GM03348 (cell line): ENCODE measurements at regions not wholly inside any gene's neighbourhood (a gene's known extent, or its start where the extent isn't known, plus 50 kb on each side); places are given as distances from the start of the nearest gene placed in this dataset.

Experiments used
- DNase-seq: peaks from one replicate; pipeline ENCODE4 v3.0.0; 2012; ENCODE audit warnings: low spot score

DNA sequence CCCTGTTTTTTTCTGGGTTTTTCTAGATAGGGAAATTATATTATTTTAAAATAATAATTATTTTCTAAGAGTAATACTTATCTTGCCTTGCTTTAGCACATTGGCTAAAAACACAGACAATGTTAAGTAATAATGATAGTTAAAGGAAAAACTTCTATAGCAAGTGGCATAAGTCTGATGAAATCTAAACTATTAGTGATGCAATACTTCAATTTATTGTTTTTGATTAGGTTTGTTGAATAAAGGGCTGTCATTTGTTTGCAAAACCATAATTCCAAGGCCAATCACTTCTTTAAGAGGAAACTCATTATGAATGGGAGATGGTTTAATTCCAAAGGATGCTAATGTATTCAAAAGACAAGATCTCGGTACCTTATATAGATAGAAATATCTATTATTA is 293.8 kb upstream of the FBXL7 start:
- no peak for DNase-seq

DNA sequence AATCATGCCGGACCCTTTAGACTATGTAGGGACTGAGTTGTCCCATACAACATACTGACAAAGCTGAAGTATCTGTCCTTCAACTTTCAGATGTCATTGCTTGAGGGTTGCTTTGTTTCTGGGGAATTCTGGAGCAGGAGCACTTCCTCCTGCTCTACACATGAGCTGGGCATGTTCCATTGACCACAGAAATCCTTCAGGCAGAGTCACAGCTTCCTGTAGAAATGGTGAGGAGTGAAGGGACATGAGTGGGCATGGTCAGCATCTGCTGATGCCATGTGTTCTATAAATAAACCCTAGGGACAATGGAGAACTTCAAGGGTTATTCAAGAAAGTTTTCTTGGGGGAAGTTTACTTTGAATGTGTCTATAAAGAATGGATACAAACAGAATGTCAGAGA is 296.6 kb upstream of the FBXL7 start:
- peak; percentile 45 for DNase-seq

DNA sequence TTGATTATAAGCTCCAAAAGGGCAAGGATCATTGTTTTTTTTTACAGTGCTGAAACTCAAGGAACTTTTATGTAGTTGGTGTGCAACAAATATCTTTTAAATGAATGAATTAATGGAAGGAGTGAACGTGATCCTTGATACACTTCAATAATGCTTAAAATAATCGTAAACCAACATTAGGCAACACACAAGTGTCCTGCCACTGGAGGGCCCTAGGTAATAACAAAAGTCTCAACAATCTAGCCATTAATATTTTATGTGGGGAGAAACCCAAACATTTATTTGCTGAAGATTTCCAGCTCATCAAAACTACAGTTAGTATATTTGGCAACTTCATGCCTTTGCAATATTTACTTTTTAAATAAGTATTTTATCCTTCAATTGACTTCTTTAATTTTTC is 309.0 kb upstream of the FBXL7 start:
- DNase-seq: peak; percentile 28

DNA sequence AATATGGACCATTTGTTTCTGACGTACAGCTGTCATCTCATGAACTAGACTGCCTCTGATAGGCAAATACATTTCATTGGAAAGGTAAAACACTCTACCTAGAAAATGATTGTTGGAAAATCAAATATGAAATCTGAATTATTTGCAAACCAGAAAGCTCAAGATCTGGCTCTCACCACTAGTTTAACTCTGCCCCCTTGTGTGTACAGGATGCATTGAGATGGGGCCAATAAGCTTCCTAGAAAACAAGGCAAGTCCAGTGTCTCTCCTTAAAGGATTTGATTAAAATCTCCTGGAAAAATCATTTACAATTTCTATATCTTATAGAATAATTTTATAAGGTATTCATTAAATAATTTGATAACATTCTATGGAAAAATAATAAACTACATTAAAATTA is 311.9 kb upstream of the ANKH start:
- peak; percentile 27 for DNase-seq

DNA sequence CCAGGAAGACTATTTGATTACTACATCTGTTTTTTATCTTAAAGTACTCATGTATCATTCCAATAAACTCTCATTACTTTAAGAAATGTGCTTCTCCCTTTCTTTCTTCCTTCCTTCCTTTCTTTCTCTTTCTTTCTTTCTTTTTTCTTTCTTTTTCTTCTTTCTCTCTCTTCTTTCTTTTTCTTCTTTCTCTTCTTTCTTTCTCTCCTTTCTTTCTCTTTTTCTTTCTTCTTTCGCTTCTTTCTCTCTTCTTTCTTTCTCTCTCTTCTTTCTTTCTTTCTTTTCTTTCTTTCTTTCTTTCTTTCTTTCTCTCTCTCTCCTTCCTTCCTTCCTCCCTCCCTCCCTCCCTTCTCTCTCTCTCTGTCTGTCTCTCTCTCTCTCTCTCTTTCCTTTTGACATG is 298.6 kb upstream of the ANKH start:
- DNase-seq: no peak

DNA sequence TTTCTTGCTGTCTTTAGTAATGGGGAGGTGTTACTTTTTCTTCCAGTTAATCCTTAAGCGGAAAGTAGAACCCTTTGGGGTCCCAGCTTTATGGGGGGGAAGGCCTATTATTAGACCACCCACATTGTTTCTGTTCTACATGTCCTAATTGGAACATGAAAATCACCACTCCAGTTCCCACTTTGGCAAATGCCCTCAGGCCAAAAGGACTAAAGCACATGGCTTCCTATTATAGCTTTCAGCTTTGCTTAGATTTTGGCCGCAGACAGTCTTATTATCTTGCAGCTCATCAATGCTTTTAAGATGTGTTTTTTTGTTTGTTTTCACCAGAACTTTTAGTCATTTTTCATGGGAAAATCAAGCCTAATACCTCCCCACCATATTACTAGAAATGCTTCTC is 296.8 kb upstream of the ANKH start:
- DNase-seq: no peak

DNA sequence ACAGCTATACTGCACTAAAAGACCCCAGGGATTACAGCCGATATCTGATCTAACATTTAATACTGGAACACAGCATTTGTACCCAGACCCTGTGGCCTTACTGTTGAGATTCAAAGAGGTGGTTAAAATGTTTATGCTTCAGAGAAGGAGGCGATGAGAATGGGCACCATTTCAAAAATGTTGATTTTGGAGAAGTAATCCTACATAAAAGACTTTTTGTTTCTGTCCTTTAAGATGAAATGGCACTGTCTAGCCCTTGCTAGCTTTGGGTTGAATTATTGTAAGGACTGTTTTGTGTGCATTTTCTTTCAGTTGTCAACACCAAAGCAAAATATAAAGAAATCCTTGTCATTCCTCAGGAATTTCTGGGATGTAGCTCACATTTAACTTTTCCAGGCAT is 288.5 kb upstream of the ANKH start:
- DNase-seq: no peak

DNA sequence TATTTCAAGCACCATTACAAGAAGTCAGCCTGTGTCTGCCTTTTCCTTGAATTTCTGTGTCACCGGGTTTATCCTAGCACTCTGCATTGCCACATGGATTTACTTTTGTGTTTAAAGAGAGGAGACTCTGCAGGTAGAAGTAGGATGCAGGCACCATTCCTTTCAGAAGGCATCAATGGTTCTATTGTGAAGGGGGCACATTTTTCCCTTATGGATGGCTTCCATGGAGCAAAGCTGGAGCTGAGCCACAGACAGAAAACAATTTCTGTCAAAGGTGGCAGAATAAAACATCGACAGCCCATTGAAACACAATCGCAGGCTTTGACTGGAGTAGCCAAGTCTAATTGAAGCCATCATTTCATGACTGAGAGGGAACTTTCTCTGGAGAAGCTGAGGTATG is 288.0 kb upstream of the ANKH start:
- no peak for DNase-seq

DNA sequence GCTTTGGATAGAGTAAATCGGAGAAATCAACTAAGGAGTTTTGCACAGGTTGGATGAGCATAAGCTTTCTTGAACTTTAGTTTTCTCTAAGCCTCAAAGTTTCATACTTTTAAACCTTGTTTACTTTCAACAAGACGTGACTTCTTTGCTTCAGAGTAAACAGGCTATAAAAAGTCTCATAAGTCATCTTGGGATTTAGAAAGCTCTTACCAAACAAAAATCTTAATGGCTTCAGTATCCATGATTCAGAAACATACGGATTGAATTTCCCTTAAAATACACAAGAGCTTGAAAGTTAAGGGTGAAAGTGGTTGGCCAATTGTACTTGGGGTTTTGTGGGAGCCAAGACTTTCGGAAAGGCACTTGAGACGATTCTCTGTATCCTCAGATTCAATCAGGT is 270.9 kb upstream of the ANKH start:
- no peak for DNase-seq

DNA sequence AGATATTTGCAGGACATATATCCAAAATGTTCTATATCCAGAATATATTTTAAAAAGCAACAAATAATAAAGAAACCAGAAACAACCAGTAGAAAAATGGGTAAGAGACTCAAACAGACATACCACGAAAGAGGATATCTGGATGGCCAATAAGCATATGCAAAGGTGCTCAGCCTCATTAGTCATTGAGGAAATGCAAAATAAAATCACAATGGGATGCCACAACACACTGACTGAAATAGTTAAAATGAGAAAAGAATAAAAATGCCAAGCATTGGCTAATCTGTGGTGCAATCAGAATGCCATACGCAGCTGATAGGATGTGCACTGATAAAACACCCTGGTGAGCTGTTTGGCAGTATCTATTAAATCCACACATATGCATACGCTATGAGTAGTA is 265.8 kb upstream of the ANKH start:
- no peak for DNase-seq

DNA sequence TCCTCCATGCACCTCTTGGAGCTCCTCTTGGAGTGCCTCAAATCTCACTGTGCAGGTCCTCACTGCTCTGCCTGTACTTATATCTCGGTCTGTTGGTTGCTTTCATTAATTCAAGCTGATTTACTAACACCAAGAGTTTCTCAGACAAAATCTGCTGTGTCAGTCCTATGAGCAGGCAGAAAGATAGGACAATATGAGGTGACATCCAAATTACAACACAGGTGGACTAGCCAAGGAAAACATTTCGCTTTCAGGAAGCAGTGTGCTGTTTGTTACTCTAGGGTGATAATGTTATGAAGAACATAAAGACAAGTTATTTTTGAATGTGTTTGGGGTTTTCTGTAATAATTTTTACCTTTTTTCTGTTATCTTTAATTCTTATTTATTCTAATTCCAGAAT is 264.1 kb upstream of the ANKH start:
- DNase-seq: no peak

DNA sequence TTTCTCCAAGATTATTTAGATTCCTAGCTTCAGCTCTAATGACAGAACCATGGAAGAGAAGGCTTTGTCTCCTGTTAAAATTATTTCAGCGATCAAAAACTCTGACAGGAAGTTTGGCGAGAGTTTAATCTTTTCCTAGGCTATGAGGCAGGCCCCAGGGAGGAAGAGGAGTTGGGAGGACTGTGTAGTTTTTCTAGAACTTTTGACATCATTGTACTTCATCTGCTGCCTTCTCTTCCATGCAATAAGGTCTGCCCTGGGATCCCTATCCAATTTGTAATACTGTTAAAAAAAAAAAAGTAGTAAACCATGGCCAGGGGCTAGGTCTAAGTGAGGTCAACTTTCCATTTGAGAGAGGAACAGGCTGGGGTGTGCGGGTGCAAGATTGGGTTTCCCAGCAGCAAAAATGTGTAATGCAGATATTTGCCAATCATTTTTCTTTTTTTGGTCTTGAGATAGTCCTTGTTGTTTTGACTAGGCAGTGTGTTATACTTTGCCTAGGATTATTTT is 261.9 kb upstream of the ANKH start:
- no peak for DNase-seq

DNA sequence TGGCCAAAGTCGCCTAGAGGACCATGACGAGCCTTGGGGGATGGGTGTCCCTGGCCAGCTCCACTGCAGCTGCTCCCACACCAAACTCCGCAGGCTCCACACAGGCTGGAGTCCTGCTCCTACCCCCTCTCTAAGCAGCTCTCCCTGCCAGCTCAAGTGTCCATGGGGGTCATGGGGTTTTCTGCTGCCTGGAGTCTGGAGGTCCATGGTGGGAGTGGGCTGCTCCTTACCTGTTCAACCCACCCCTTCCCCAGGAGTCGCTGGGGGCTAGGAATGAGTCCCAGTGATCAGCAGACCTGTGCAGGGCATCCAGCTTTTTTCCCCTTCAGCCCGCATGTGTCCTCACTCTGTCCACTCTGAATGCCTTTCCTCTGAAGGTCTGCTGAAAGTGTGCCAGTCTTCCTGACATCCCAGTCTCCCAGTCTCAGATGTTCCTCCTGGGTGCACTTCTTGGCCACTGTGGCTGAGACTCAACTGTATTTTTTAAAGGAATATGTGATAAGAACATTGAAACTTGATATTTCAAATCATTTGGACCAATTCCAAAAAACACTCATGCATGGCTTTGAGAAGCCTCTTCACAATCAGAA is 261.3 kb upstream of the ANKH start:
- DNase-seq: no peak

DNA sequence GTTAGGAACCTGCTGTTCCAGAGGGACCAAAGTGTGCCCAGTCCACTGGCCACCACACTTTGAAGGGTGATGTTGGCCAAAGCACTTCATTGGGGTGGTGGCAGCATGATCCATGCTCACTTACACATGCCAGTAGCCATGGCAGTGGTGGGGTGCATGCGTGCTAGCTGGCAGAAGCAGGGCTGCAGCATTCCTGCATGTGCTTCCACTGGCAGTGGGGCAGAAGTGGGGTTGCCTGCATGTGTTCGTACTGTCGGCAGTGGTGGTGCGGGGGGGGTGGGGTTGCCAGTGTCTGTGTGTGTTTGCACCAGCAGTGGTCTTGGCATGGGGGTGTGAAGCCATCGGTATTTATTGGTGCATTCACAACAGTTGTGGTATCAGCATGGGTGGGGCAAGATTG is 260.3 kb upstream of the ANKH start:
- no peak for DNase-seq

DNA sequence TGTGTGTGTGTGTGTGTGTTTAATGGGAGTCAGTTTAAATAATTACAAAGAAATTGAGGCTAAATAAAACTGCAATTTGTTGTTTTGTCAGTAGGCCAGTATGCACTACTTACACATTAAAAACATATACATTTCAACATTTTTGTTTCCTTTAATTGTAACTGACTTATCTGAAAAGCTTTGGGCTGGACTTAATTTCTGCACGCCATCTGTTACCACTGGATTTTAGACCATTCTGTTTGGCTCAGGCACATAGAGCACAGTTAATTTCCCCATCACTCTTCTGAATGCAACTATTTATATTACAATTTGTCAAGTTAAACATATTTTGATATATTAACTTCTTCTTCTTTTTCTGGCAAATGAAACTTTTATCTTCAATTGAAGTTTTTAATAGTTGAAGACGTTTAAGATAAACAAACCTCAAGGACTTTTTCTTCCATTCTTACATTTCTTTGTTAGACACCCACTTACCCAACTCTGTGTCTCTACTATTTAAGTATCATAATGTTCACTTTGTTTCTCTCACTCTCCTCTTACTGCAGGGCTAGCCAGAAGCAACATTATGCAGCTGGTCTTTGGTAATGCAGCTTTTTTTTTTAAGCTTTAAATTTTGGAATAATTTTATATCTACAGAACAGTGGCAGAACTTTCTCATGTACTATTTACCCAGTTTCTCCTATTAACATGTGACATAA is 253.4 kb upstream of the ANKH start:
- no peak for DNase-seq

DNA sequence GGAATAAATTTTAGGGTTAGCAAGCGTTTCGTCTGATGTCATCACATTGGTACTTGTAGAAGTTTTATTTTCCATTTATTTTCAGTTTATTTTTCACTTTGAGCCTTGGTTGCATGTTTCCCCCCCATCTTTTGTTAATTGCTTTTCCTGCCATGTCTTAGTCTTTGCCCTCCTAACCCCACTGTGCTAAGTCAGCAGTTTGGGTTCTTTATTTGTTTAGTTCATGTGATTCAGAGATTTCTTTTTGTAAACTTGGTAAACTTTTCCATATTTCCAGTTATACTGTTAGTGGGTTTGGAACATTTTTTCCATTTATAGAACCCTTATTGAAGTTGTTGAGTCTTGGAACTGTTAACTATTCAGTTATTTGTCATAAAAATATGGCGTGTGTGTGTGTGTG is 252.9 kb upstream of the ANKH start:
- DNase-seq: no peak

DNA sequence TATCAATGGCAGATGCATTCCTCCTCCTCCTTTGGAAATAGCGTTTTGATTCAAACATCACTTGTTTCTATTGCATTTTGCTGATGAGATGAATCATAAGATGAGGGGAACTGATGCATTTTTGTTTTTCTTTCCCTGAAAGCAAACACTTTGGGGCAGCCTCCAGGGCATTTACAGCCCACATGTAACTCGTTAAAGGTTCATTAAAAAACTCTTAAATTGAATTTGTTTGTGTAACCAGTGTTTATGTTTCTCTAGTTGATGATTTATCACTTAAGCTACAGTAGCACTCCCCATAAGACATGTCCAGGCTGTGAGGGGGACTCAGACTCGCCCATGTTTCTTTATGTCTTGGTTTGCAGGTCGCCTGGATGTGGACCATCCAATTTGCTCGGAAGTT is 246.1 kb upstream of the ANKH start:
- no peak for DNase-seq

DNA sequence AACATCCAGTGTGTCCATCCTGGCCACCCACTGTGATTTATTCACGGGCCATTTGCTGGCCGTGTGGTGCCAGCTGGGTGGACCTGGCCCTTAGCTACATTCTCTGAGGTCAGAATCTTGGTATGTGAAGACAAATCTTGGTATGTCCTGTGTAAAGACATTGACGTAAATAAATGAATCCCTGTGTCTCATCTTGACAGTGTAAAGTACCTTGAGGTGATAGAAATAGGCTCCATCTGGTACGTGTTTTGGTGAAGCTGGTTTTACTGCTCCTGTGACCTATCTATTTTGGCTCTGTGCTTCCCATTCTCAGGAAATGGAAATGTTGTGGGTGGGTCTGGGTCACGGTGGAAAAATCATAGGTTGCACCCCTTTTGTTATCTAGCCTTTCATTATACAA is 245.4 kb upstream of the ANKH start:
- DNase-seq: no peak

DNA sequence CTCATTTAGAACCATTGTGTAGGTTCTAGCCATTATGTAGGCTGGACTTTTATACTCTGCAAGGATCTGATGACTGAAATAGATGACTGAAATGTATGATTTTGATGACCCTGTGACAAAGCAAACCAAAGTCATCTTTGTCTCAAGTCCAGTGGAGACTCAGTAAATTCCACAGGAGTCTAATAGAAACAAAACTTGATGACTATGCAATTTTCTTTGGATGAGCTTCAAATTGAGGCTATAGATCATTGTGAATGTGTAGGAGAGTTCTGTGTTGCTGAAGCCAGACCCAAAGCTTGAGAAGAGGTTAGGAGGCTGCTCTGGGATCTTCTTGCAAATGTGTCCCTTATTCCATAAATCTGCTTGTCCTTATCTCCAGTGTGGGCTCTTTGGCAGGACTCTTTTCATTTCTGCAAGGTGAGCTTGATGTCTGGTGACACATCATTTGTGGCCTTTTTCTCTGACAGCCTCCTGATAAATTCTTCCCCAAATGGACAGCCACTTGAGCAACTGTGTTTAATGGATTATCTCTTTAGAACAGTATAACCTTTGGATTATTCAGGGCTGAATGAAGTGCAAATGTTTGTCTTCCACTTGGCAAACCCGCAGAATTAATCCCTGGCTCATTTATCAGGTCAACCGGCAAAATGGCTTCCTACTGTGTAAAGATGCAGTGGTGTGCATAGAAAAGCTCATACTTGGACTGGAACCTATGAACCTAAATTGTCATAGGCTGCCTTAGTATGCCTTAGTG is 235.1 kb upstream of the ANKH start:
- DNase-seq: no peak

DNA sequence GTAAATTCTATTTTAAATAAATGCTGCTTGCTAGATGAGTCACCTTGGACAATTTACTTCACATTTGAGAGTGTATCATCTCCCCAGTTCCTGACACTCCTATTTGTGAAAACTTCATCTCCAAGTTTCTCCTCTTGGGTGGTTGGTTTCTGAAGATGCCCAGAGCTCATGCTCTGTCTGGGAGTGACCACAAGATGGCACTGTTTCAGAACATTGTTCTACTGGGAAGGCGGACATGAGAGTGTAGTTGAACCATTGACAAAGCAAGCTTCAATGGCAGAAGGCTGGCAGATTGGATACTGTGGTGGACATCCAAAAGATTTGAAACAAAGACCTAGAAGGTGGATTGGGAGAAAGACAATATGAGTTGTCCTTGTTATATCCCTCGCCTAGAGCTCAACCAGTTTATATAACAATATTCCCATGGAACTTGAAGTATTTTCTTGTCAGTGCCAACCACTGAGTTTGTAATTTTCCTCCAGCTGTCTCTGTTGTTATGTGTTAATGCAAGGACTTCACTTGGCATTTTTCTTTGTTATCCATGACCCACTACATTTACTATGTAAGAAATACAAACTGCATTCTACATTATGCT is 234.3 kb upstream of the ANKH start:
- DNase-seq: peak; percentile 74

DNA sequence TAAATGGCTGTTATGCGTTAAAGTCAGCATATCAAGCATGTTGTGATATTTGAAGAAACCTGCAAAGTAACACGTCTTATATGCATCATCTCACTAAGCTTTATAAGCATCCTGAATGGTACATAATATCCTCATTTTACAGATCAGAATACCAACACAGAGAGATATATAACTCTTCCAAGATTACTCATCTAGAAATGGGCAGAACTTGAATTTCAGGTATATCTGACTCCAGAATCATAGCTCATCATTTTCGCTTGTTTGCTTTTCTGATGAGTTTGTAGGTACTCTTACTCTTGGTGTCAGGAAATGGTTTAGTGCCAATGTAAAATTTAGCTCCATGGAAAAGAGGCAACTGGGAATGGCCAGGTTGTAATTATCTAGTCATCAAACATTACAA is 232.3 kb upstream of the ANKH start:
- DNase-seq: no peak

DNA sequence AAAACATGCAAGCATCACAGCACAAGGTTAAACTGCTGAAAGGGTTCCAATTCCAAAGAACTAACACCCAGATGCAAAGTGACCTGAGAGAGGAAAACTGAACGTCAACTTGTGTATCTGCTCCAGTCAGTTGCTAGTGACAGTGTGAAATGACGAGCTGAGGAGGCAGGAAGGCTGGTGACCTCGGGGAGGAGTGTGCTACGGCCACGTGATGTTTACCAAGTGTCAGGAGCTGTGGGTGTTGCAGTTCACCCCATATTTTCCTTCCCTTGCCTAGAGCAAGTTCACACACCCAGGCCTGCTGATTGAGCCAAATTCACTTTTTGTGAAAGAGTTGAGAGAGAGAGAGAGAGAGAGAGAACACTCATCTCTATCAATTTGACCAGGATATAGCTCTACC is 231.6 kb upstream of the ANKH start:
- no peak for DNase-seq

DNA sequence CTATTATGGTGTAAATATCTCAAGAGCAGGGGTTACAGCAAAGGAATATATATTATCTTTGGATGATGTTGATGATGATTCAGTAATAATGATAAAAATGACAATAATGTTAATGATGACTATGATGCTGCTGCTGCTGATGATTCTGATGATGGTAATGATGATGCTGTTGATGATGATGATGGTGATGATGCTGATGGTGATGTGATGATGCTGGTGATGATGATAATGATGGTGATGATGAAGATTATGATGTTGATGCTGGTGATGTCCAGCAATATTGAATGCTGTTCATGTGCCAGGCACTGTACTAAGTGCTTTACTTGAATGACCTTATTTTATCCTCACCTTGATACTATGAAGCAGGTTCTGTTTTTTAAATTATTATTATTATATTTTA is 226.0 kb upstream of the ANKH start:
- no peak for DNase-seq
